ENCODE measurements at regions not wholly inside any gene's neighbourhood (a gene's known extent, or its start where the extent isn't known, plus 50 kb on each side); places are given as distances from the start of the nearest gene placed in this dataset.

DNA sequence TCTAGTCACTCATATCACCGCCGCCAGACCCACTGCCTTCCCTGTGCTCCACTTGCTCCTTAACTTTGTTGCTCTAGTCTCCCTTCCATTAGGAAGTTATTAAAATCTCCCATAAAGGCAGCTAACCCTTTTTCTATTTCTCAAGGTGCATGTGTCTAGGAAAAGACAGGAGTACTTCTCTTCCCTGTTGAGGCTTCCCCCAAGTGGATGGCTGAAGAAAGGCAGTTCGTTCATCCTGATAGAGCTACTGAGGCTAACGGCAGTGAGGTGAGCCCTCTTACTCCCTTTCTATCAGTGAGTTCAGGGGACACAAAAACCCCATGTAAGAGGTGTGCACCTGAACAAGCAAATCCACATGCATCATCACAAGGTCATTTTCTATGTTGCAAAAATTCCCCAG, 397.8 kb downstream of the IGSF11 start:
- H4K91ac ChIP-seq (replicated peaks; ENCODE audit: insufficient read length, low read length) = no peak overlapping the region
- no peaks in the 10 kb centered on the region for H3K27me3 ChIP-seq (replicated peaks in 1 of 4; ENCODE audit: control insufficient read depth in 3 of 4, extremely low read depth in 1 of 4, insufficient read depth in 3 of 4, low read length in 3 of 4)
- H3K4me2 ChIP-seq (ENCODE audit: insufficient read depth in 1 of 2, low read depth in 2 of 2, low read length in 2 of 2) = no peak overlapping the region
- no peak overlapping the region for H2BK12ac ChIP-seq (ENCODE audit: low read depth, low read length)
- no peak overlapping the region for H3K4me3 ChIP-seq (ENCODE audit: extremely low read depth in 1 of 4, insufficient read depth in 2 of 4, low read depth in 3 of 4, low read length in 4 of 4)
- no peak overlapping the region for H3K14ac ChIP-seq (ENCODE audit: insufficient read length)
- no peaks in the 10 kb centered on the region for H3K9me3 ChIP-seq (ENCODE audit: insufficient read depth in 2 of 2, low read depth in 1 of 2, low read length in 1 of 2)
- peaks cover 0 to 2% (median under 1%) of the 10 kb centered on the region in 4 experiments; a peak in 1 of 7 replicates for H3K4me1 ChIP-seq (replicated peaks in 1 of 4; ENCODE audit: control insufficient read depth in 3 of 4, insufficient read depth in 4 of 4, low read length in 3 of 4)
- H3K23ac ChIP-seq (ENCODE audit: insufficient read length) = no peak overlapping the region
- ChIA-PET CTCF (ENCODE audit: partially characterized antibody) (interaction anchor here (0.7 to 2.0 kb wide), 20 partner anchors 9 to 832 kb away, joined by 3 to 9 read pairs (median 3); no protein-coding TSS in a partner anchor), POLR2A (ENCODE audit: partially characterized antibody) (interaction anchor here (0.6 kb wide), 1 partner anchor 36 kb away, joined by 3 read pairs; no protein-coding TSS in a partner anchor)
- no peak overlapping the region for H2BK5ac ChIP-seq (ENCODE audit: low read depth, low read length)
- no peak overlapping the region for H3K18ac ChIP-seq (ENCODE audit: extremely low read depth, low read length)
- no peaks in the 10 kb centered on the region for H3K79me1 ChIP-seq (ENCODE audit: low read depth, low read length)
- DNase-seq (ENCODE audit: low read depth in 1 of 2, low spot score in 2 of 2) (no peak), FAIRE-seq (peak; percentile 88)
- no peaks in the 10 kb centered on the region; the same call in 1 of the 2 replicates for H3K23me2 ChIP-seq (ENCODE audit: low read depth, low read length)
- H4K20me1 ChIP-seq (replicated peaks in 1 of 2; ENCODE audit: control insufficient read depth in 1 of 2, insufficient read depth in 2 of 2, low read length in 2 of 2) = no peaks in the 10 kb centered on the region
- no peak overlapping the region for H2BK120ac ChIP-seq (replicated peaks; ENCODE audit: low read depth, low read length)
- no peaks in the 10 kb centered on the region for H3K79me2 ChIP-seq (ENCODE audit: control insufficient read depth in 1 of 2, insufficient read depth in 2 of 2, low read length in 2 of 2)
- no peak overlapping the region for H4K8ac ChIP-seq (ENCODE audit: extremely low read depth, insufficient read depth, low read length)
- no peak overlapping the region for H2BK20ac ChIP-seq (ENCODE audit: low read length)
- peak overlapping the region; percentile 92 for H2AFZ ChIP-seq (ENCODE audit: low read length)
- H3K4ac ChIP-seq (replicated peaks; ENCODE audit: insufficient read length, low read depth, low read length) = no peak overlapping the region
- H3K27ac ChIP-seq (ENCODE audit: low read depth, low read length) = no peak overlapping the region
- no peak overlapping the region for H2AK5ac ChIP-seq (ENCODE audit: low read depth, low read length)
- no peak overlapping the region for H4K5ac ChIP-seq (ENCODE audit: insufficient read length, low read depth, low read length)
- no peaks in the 10 kb centered on the region for H3K36me3 ChIP-seq (ENCODE audit: control insufficient read depth in 2 of 4, insufficient read depth in 4 of 4, low read length in 3 of 4)
- no peak overlapping the region for H3K9ac ChIP-seq (replicated peaks in 1 of 4; ENCODE audit: extremely low read depth in 1 of 4, low read depth in 3 of 4, low read length in 3 of 4)
- H3K56ac ChIP-seq (replicated peaks; ENCODE audit: insufficient read length, low read depth, low read length) = no peak overlapping the region
- 75% methylated on average over 4 of the region's 4 CpGs; no CpG with 5 or more reads in 1 of the 2 experiments for WGBS, 2 experiments (ENCODE audit: extremely low coverage in 1 of 2, insufficient coverage in 1 of 2, insufficient read length in 1 of 2, insufficient replicate concordance in 2 of 2, low coverage in 1 of 2, low lambda C conversion rate in 2 of 2, missing lambda C conversion rate in 1 of 2)
- H2BK15ac ChIP-seq (ENCODE audit: low read length) = no peak overlapping the region
- no peak for TF ChIP-seq RNF2 (IDR thresholded peaks at IDR 0.05; ENCODE audit: borderline replicate concordance, low read depth, low read length, missing control alignments, poor library complexity, severe bottlenecking)
- TF ChIP-seq SAP30 (IDR thresholded peaks at IDR 0.05; ENCODE audit: insufficient read depth, insufficient replicate concordance, low read length) = no peak
- no peak for TF ChIP-seq CTBP2 (IDR thresholded peaks at IDR 0.05; ENCODE audit: borderline replicate concordance, insufficient read depth, insufficient read length, low read length)
- TF ChIP-seq POLR2A (IDR thresholded peaks at IDR 0.05; ENCODE audit: control extremely low read depth in 1 of 2, low read depth in 2 of 2, low read length in 2 of 2) = no peak
- TF ChIP-seq, protein P1, sequence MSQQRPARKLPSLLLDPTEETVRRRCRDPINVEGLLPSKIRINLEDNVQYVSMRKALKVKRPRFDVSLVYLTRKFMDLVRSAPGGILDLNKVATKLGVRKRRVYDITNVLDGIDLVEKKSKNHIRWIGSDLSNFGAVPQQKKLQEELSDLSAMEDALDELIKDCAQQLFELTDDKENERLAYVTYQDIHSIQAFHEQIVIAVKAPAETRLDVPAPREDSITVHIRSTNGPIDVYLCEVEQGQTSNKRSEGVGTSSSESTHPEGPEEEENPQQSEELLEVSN (IDR thresholded peaks at IDR 0.05) = no peak
- TF ChIP-seq HDAC6 (IDR thresholded peaks at IDR 0.05; ENCODE audit: low read depth, low read length) = no peak
- no peak for TF ChIP-seq CEBPB (IDR thresholded peaks at IDR 0.05; ENCODE audit: low read depth, low read length)
- TF ChIP-seq RAD21 (IDR thresholded peaks at IDR 0.05 in 1 of 2, conservative IDR thresholded peaks at IDR 0.05 in 1 of 2; ENCODE audit: low read depth in 2 of 2, low read length in 2 of 2) = peak; percentile 75 to 77
- TF ChIP-seq, protein P2, sequence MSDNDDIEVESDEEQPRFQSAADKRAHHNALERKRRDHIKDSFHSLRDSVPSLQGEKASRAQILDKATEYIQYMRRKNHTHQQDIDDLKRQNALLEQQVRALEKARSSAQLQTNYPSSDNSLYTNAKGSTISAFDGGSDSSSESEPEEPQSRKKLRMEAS (IDR thresholded peaks at IDR 0.05) = no peak
- TF ChIP-seq, protein P3, sequence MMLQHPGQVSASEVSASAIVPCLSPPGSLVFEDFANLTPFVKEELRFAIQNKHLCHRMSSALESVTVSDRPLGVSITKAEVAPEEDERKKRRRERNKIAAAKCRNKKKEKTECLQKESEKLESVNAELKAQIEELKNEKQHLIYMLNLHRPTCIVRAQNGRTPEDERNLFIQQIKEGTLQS (IDR thresholded peaks at IDR 0.05; ENCODE audit: insufficient read depth, low read depth, low read length) = no peak
